ENCODE measurements at regions not wholly inside any gene's neighbourhood (a gene's known extent, or its start where the extent isn't known, plus 50 kb on each side); places are given as distances from the start of the nearest gene placed in this dataset.

DNA sequence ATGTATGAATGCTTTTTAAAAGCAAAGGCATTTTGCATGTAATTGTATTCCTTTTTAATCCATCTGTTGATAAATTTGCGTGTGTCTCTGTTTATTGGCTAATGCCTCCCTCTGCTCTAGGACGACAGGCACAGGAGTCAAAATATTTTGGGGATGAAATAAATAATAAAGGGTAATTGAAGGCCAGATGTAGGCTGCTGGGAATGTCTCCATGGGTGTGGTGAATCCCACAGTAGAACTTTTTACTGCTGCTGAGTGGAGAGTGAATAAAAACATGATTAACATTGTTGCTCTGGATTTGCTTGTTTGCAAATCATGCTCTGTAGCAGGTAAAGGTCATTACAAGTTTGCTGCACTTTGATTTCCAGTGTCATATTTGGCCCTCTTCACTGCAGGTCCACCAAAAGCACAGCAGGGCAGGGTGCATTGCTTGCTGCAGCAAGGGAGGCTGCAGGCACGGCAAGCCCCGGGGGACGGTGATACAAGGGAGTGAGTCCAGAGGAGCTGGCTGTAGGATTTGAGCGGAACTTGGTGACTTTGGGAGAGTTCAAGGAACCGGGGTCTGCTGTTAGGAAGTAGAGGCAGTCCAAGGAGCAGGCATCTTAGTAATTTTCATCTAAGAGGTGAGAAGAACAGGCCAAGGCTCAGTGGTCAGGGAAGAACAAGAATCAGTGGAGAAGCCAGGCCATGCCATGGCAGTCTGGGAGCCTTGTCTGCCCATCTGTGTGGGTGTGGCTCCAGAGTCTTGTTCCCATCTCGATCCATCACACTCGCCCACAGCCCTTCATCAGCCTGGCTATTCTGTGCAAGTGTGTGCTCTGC lies 201.5 kb upstream of the RAB6C start:
- TF ChIP-seq, protein P1, sequence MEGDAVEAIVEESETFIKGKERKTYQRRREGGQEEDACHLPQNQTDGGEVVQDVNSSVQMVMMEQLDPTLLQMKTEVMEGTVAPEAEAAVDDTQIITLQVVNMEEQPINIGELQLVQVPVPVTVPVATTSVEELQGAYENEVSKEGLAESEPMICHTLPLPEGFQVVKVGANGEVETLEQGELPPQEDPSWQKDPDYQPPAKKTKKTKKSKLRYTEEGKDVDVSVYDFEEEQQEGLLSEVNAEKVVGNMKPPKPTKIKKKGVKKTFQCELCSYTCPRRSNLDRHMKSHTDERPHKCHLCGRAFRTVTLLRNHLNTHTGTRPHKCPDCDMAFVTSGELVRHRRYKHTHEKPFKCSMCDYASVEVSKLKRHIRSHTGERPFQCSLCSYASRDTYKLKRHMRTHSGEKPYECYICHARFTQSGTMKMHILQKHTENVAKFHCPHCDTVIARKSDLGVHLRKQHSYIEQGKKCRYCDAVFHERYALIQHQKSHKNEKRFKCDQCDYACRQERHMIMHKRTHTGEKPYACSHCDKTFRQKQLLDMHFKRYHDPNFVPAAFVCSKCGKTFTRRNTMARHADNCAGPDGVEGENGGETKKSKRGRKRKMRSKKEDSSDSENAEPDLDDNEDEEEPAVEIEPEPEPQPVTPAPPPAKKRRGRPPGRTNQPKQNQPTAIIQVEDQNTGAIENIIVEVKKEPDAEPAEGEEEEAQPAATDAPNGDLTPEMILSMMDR (optimal IDR thresholded peaks at IDR 0.05 in 1 of 3, IDR thresholded peaks at IDR 0.05 in 1 of 3, conservative IDR thresholded peaks at IDR 0.05 in 1 of 3; ENCODE audit: extremely low read depth in 1 of 3, insufficient read depth in 2 of 3, low read length in 3 of 3) = no peak
- no peak for TF ChIP-seq EZH2 (IDR thresholded peaks at IDR 0.05; ENCODE audit: low read length)
- Histone ChIP-seq H3K4me3 (ENCODE audit: control insufficient read depth in 2 of 3, extremely low read depth in 1 of 3, insufficient read depth in 2 of 3, low read depth in 1 of 3, low read length in 3 of 3) (no peak overlapping the region), H3K4me2 (ENCODE audit: control insufficient read depth, extremely low read depth, insufficient read depth, low read depth, low read length) (no peak overlapping the region), H3K27me3 (ENCODE audit: control insufficient read depth, extremely low read depth, insufficient read depth, low read length) (peaks cover 3% of the 10 kb centered on the region), H3K9me3 (ENCODE audit: control insufficient read depth, low read depth, low read length) (no peaks in the 10 kb centered on the region), H3K4me1 (ENCODE audit: control insufficient read depth, extremely low read depth, insufficient read depth, low read length) (no peaks in the 10 kb centered on the region), H3K36me3 (ENCODE audit: control insufficient read depth in 2 of 2, extremely low read depth in 1 of 2, insufficient read depth in 2 of 2, low read length in 2 of 2) (no peaks in the 10 kb centered on the region), H3K9me1 (ENCODE audit: control insufficient read depth, extremely low read depth, insufficient read depth, low read length) (no peaks in the 10 kb centered on the region), H3K9ac (ENCODE audit: control insufficient read depth, extremely low read depth, insufficient read depth, low read length) (no peak overlapping the region), H3K79me2 (ENCODE audit: control insufficient read depth, insufficient read depth, low read length) (no peaks in the 10 kb centered on the region), H4K20me1 (ENCODE audit: control insufficient read depth, extremely low read depth, insufficient read depth, low read length) (no peaks in the 10 kb centered on the region), H3K27ac (ENCODE audit: control insufficient read depth, insufficient read depth, low read length) (no peak overlapping the region), H2AFZ (ENCODE audit: control insufficient read depth, low read length) (no peak overlapping the region)
- FAIRE-seq = no peak
- dilution Hi-C loops (cut with MboI; ENCODE audit: extremely low pct_ligation_motif_present, low sequenced_read_pairs) = no loop called here
- DNase-seq (ENCODE audit: low read depth, low spot score) = no peak

DNA sequence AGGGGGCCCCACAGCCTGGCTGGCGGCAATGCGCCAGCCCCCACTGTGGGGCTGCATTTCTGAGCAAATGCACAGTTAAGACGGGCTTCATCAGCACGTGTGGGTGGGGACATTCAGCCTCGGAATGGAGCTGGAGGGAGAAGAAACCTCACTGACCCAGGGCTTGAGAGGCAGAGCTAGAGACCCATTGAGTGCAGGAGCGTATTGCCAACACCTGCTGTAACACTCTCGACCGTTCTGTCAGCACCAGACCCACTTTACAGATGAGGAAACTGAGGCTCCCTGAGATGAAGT lies 200.9 kb upstream of the RAB6C start:
- Histone ChIP-seq H4K20me1 (ENCODE audit: control insufficient read depth, extremely low read depth, insufficient read depth, low read length) (no peaks in the 10 kb centered on the region), H3K9me1 (ENCODE audit: control insufficient read depth, extremely low read depth, insufficient read depth, low read length) (no peaks in the 10 kb centered on the region), H3K9me3 (ENCODE audit: control insufficient read depth, low read depth, low read length) (no peaks in the 10 kb centered on the region), H3K4me3 (ENCODE audit: control insufficient read depth in 2 of 3, extremely low read depth in 1 of 3, insufficient read depth in 2 of 3, low read depth in 1 of 3, low read length in 3 of 3) (no peak overlapping the region), H3K4me1 (ENCODE audit: control insufficient read depth, extremely low read depth, insufficient read depth, low read length) (no peaks in the 10 kb centered on the region), H3K36me3 (ENCODE audit: control insufficient read depth in 2 of 2, extremely low read depth in 1 of 2, insufficient read depth in 2 of 2, low read length in 2 of 2) (no peaks in the 10 kb centered on the region), H3K9ac (ENCODE audit: control insufficient read depth, extremely low read depth, insufficient read depth, low read length) (no peak overlapping the region), H3K27me3 (ENCODE audit: control insufficient read depth, extremely low read depth, insufficient read depth, low read length) (peaks cover 3% of the 10 kb centered on the region), H3K79me2 (ENCODE audit: control insufficient read depth, insufficient read depth, low read length) (no peaks in the 10 kb centered on the region), H3K27ac (ENCODE audit: control insufficient read depth, insufficient read depth, low read length) (no peak overlapping the region), H2AFZ (ENCODE audit: control insufficient read depth, low read length) (no peak overlapping the region), H3K4me2 (ENCODE audit: control insufficient read depth, extremely low read depth, insufficient read depth, low read depth, low read length) (no peak overlapping the region)
- dilution Hi-C loops (cut with MboI; ENCODE audit: extremely low pct_ligation_motif_present, low sequenced_read_pairs) = no loop called here
- no peak for FAIRE-seq
- DNase-seq (ENCODE audit: low read depth, low spot score) = no peak
- TF ChIP-seq, protein P1 (optimal IDR thresholded peaks at IDR 0.05 in 1 of 3, IDR thresholded peaks at IDR 0.05 in 1 of 3, conservative IDR thresholded peaks at IDR 0.05 in 1 of 3; ENCODE audit: extremely low read depth in 1 of 3, insufficient read depth in 2 of 3, low read length in 3 of 3) = no peak
- no peak for TF ChIP-seq EZH2 (IDR thresholded peaks at IDR 0.05; ENCODE audit: low read length)
